AG09309 (cell line): ENCODE measurements at regions not wholly inside any gene's neighbourhood (a gene's known extent, or its start where the extent isn't known, plus 50 kb on each side); places are given as distances from the start of the nearest gene placed in this dataset.

ENCODE experiments used
- DNase-seq: peaks from one replicate; pipeline ENCODE4 v3.0.0-alpha.2; 2010; ENCODE audit warnings: low read depth
- H3K4me3 ChIP-seq: 2 replicates; pipeline ENCODE4 v1.5.1; 2011; ENCODE audit warnings: mild to moderate bottlenecking, low read depth, low read length, moderate library complexity; ENCODE audit not compliant: control insufficient read depth
- TF ChIP-seq, protein P1 (sequence below): IDR thresholded peaks from 2 replicates; pipeline ENCODE4 v1.5.1; 2011; ENCODE audit warnings: mild to moderate bottlenecking, low read depth, low read length, inconsistent platforms; ENCODE audit not compliant: insufficient read depth, control insufficient read depth; ENCODE audit errors: missing control alignments

GRCh38 chr2:210816769-210817168 is 260.4 kb downstream of the CPS1 start:
- no peak overlapping the region for H3K4me3 ChIP-seq
- TF ChIP-seq, protein P1, sequence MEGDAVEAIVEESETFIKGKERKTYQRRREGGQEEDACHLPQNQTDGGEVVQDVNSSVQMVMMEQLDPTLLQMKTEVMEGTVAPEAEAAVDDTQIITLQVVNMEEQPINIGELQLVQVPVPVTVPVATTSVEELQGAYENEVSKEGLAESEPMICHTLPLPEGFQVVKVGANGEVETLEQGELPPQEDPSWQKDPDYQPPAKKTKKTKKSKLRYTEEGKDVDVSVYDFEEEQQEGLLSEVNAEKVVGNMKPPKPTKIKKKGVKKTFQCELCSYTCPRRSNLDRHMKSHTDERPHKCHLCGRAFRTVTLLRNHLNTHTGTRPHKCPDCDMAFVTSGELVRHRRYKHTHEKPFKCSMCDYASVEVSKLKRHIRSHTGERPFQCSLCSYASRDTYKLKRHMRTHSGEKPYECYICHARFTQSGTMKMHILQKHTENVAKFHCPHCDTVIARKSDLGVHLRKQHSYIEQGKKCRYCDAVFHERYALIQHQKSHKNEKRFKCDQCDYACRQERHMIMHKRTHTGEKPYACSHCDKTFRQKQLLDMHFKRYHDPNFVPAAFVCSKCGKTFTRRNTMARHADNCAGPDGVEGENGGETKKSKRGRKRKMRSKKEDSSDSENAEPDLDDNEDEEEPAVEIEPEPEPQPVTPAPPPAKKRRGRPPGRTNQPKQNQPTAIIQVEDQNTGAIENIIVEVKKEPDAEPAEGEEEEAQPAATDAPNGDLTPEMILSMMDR: no peak
- DNase-seq: no peak

DNA sequence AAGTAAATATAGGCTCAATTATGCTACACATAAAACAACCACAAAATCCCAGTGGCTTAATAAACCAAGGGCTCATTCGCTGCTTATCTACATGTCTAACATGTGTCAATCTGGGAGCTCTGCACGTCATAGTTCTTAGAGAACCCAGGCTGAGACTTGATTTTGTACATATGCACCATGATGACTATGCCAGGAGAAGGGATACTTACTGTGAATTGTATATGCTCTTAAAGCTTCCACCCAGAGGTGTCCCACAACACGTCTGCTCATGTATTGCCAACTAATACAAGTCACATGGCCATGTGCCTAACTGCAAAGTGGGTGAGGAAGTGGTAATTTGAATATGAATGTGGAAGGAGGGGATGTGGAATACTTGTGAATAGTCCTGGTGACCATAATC is 262.1 kb downstream of the CPS1 start:
- TF ChIP-seq, protein P1: no peak
- no peak overlapping the region for H3K4me3 ChIP-seq
- no peak for DNase-seq

DNA sequence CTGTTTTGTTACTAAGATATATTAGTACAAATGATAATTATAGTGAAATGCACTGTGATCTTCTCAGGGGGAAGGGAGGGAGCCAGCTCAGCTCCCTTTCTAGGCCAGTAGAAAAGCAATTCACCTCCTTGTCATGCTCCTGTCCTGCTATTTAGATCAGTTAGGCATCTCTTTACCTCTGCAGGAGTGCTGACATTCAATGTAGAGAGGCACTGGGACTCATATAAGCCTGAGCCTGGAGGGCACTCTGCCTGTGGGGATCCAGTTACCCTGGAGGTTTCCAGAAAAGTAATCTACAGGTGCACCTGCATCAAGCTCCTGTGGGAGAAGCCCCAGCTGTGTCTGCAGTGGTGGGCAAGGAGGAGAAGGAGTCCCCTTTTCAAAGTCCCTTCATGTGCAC is 277.0 kb downstream of the CPS1 start:
- no peak overlapping the region for H3K4me3 ChIP-seq
- TF ChIP-seq, protein P1: no peak
- no peak for DNase-seq

- no peak for DNase-seq
- TF ChIP-seq, protein P1: no peak
- H3K4me3 ChIP-seq: no peak overlapping the region
These were observed 282.6 kb downstream of the CPS1 start for GRCh38 chr2:210839034-210839433.

DNA sequence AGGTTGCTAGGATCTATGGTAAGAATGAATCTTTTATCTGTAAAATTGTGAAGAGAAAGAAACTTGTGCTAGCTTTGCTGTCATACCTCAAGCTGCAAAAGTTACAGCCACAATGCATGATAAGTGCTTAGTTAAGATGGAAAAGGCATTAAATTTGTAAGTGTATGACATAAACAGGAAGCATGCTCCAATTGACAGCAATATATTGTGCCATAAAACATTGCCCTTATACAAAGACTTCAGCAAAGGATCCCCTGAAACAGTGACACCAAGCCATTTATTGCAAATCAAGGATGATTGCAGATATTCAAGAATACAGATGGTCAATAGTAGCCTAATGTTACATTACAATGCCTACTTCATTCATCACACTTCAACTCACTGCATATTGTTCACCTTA is 283.1 kb downstream of the CPS1 start:
- TF ChIP-seq, protein P1: no peak
- DNase-seq: no peak
- H3K4me3 ChIP-seq: no peak overlapping the region

- TF ChIP-seq, protein P1: no peak
- no peak overlapping the region for H3K4me3 ChIP-seq
- DNase-seq: no peak
These were observed 286.5 kb downstream of the CPS1 start for GRCh38 chr2:210842896-210843295.

DNA sequence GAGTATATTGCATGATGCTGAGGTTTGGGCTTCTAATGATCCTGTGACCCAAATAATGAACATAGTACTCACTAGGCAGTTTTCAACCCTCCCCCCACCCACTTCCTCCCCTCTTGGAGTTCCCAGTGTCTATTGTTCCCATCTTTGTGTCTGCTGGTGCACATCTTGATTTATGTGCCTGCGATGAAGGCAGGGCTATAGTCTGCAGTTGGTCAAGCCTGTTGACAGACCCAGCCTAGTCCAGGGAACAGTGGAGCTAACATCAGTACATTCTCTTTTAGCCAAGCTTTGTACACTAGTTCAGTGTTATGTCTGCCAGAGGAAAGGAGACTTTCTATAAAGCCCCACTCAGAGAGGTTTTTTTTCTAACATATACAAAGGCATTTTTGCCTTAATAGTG is 287.6 kb downstream of the CPS1 start:
- TF ChIP-seq, protein P1: no peak
- H3K4me3 ChIP-seq: no peak overlapping the region
- DNase-seq: no peak
